Ishikawa (cell line): ENCODE measurements at regions not wholly inside any gene's neighbourhood (a gene's known extent, or its start where the extent isn't known, plus 50 kb on each side); places are given as distances from the start of the nearest gene placed in this dataset.

Experiments used
- CEBPB ChIP-seq: IDR thresholded peaks from 2 replicates; pipeline ENCODE4 v1.6.1; 2012
- CREB1 ChIP-seq: IDR thresholded peaks from 2 replicates; pipeline ENCODE4 v1.6.1; 2012; ENCODE audit warnings: low read depth
- EP300 ChIP-seq: IDR thresholded peaks from 2 replicates; pipeline ENCODE4 v1.6.1; 2012; ENCODE audit warnings: borderline replicate concordance
- MAX ChIP-seq: IDR thresholded peaks from 2 replicates; pipeline ENCODE4 v1.6.1; 2012
- NFIC ChIP-seq: IDR thresholded peaks from 2 replicates; pipeline ENCODE4 v1.6.1; 2012
- RAD21 ChIP-seq: IDR thresholded peaks from 2 replicates; pipeline ENCODE4 v1.6.1; 2012; ENCODE audit warnings: low read depth
- REST ChIP-seq: IDR thresholded peaks from 2 replicates; pipeline ENCODE4 v1.6.1; 2012; ENCODE audit warnings: low read depth, mild to moderate bottlenecking

GRCh38 chr3:176692966-176693785 is 504.1 kb downstream of the TBL1XR1 start:
- TF ChIP-seq RAD21 = no peak
- TF ChIP-seq MAX = no peak
- no peak for TF ChIP-seq REST
- TF ChIP-seq NFIC = no peak
- TF ChIP-seq CREB1 = no peak
- no peak for TF ChIP-seq EP300
- TF ChIP-seq CEBPB = no peak
